Endodermal cell (in vitro differentiated cells): ENCODE measurements at regions not wholly inside any gene's neighbourhood (a gene's known extent, or its start where the extent isn't known, plus 50 kb on each side); places are given as distances from the start of the nearest gene placed in this dataset.

Experiments
- DNase-seq: peaks from one replicate; pipeline ENCODE4 v3.0.0-alpha.2; 2017
- H3K27ac ChIP-seq: 2 replicates; pipeline ENCODE4 v1.5.1; 2013; ENCODE audit warnings: mild to moderate bottlenecking, low read depth, low read length, moderate library complexity
- H3K27me3 ChIP-seq: 2 replicates; pipeline ENCODE4 v1.6.1; 2013; ENCODE audit warnings: mild to moderate bottlenecking, low read length, moderate library complexity; ENCODE audit not compliant: insufficient read depth, control insufficient read depth, poor library complexity, severe bottlenecking
- H3K36me3 ChIP-seq: 2 replicates; pipeline ENCODE4 v1.7.0; 2013; ENCODE audit warnings: mild to moderate bottlenecking, low read length, moderate library complexity; ENCODE audit not compliant: control insufficient read depth, insufficient read depth
- H3K4me1 ChIP-seq: one replicate; pipeline ENCODE4 v1.7.0; 2013; ENCODE audit warnings: low read length; ENCODE audit not compliant: control insufficient read depth, insufficient read depth
- H3K4me3 ChIP-seq: 2 replicates; pipeline ENCODE4 v1.5.1; 2013; ENCODE audit warnings: mild to moderate bottlenecking, low read length, moderate library complexity
- H3K9ac ChIP-seq: 2 replicates; pipeline ENCODE4 v1.6.1; 2013; ENCODE audit warnings: mild to moderate bottlenecking, low read length, moderate library complexity; ENCODE audit not compliant: poor library complexity, severe bottlenecking; ENCODE audit errors: extremely low read depth
- H3K9me3 ChIP-seq: 2 replicates; pipeline ENCODE4 v1.6.1; 2013; ENCODE audit warnings: mild to moderate bottlenecking, low read length, moderate library complexity; ENCODE audit not compliant: control insufficient read depth
- H3K27ac Mint-ChIP-seq: 2 replicates; pipeline ENCODE4 v1.8.0; 2020; ENCODE audit warnings: mixed read lengths
- H3K27me3 Mint-ChIP-seq: 2 replicates; pipeline ENCODE4 v1.8.0; 2021; ENCODE audit warnings: mild to moderate bottlenecking, mixed read lengths; ENCODE audit not compliant: insufficient read depth
- H3K36me3 Mint-ChIP-seq: 2 replicates; pipeline ENCODE4 v1.8.0; 2020; ENCODE audit warnings: low read depth, mixed read lengths
- H3K4me1 Mint-ChIP-seq: 2 replicates; pipeline ENCODE4 v1.8.0; 2020; ENCODE audit warnings: mixed read lengths
- H3K4me3 Mint-ChIP-seq: 2 replicates; pipeline ENCODE4 v1.8.0; 2020; ENCODE audit warnings: mild to moderate bottlenecking, moderate library complexity, mixed read lengths
- H3K9me3 Mint-ChIP-seq: 2 replicates; pipeline ENCODE4 v1.8.0; 2020; ENCODE audit warnings: mild to moderate bottlenecking, mixed read lengths
- CTCF ChIP-seq: fragments of 200-600 bp; sonication (generic); conservative IDR thresholded peaks from 2 replicates; pipeline ENCODE4 v1.5.0; 2021; ENCODE audit warnings: antibody characterized with exemption, mild to moderate bottlenecking
- WGBS, 2 experiments: methylation state at CpG; one replicate each; pipeline versions ENCODE4 v1.1.5 to v1.1.7; 2013; ENCODE audit warnings: missing lambda C conversion rate in 2 of 2, mixed read lengths in 1 of 2; ENCODE audit not compliant: insufficient coverage in 1 of 2, insufficient read length in 1 of 2; 5-methylcytosine and 5-hydroxymethylcytosine counted together

GRCh38 chr3:102714567-102714966 is 279.8 kb downstream of the ZPLD1 start:
- no peaks in the 10 kb centered on the region for H3K36me3 ChIP-seq
- no peaks in the 10 kb centered on the region for H3K27me3 ChIP-seq
- Mint-ChIP-seq H3K36me3 (no peaks in the 10 kb centered on the region), H3K27me3 (no peaks in the 10 kb centered on the region), H3K4me1 (no peaks in the 10 kb centered on the region), H3K9me3 (no peaks in the 10 kb centered on the region), H3K4me3 (no peak overlapping the region), H3K27ac (no peak overlapping the region)
- WGBS, 2 experiments, result 94% methylated on average over 3 of the region's 3 CpGs; no CpG with 5 or more reads in 1 of the 2 experiments
- H3K9me3 ChIP-seq, result no peaks in the 10 kb centered on the region
- H3K4me1 ChIP-seq, result no peaks in the 10 kb centered on the region
- no peak overlapping the region for H3K9ac ChIP-seq
- H3K27ac ChIP-seq, result no peak overlapping the region
- no peak for TF ChIP-seq CTCF
- no peak for DNase-seq
- no peak overlapping the region for H3K4me3 ChIP-seq

GRCh38 chr3:102715030-102715697 is 280.3 kb downstream of the ZPLD1 start:
- H3K4me1 Mint-ChIP-seq, result no peaks in the 10 kb centered on the region
- no peaks in the 10 kb centered on the region for H3K27me3 Mint-ChIP-seq

GRCh38 chr3:102718651-102719050 is 283.8 kb downstream of the ZPLD1 start:
- TF ChIP-seq CTCF, result no peak
- Mint-ChIP-seq H3K27me3 (peaks cover 2% of the 10 kb centered on the region), H3K4me3 (no peak overlapping the region), H3K4me1 (no peaks in the 10 kb centered on the region), H3K27ac (no peak overlapping the region), H3K9me3 (no peaks in the 10 kb centered on the region), H3K36me3 (no peaks in the 10 kb centered on the region)
- Histone ChIP-seq H3K9me3 (no peaks in the 10 kb centered on the region), H3K4me3 (no peak overlapping the region), H3K4me1 (no peaks in the 10 kb centered on the region), H3K9ac (no peak overlapping the region), H3K36me3 (no peaks in the 10 kb centered on the region), H3K27ac (no peak overlapping the region), H3K27me3 (no peaks in the 10 kb centered on the region)
- no peak for DNase-seq
- WGBS, 2 experiments, result 40 to 69% methylated on average over 1 to 2 of the region's 2 CpGs

More at GRCh38 chr3:102715030-102715697, 280.3 kb downstream of the ZPLD1 start:
- Histone ChIP-seq H3K4me1 (no peaks in the 10 kb centered on the region), H3K9me3 (no peaks in the 10 kb centered on the region), H3K27ac (no peak overlapping the region), H3K4me3 (no peak overlapping the region), H3K9ac (no peak overlapping the region), H3K27me3 (no peaks in the 10 kb centered on the region), H3K36me3 (no peaks in the 10 kb centered on the region)
- 92% methylated on average over 2 of the region's 2 CpGs; no CpG with 5 or more reads in 1 of the 2 experiments for WGBS, 2 experiments
- Mint-ChIP-seq H3K9me3 (no peaks in the 10 kb centered on the region), H3K27ac (no peak overlapping the region), H3K4me3 (no peak overlapping the region), H3K36me3 (no peaks in the 10 kb centered on the region)
- no peak for TF ChIP-seq CTCF
- no peak for DNase-seq
